B cell (primary cell): ENCODE measurements at regions not wholly inside any gene's neighbourhood (a gene's known extent, or its start where the extent isn't known, plus 50 kb on each side); places are given as distances from the start of the nearest gene placed in this dataset.

Experiments
- ATAC-seq: fragments of 200-7000 bp; cut with Tn5 transposase; one replicate; pipeline ENCODE4 v1.10.0; 2021; ENCODE audit warnings: low read depth, mild to moderate bottlenecking, moderate number of reproducible peaks, moderate library complexity
- CTCF ChIA-PET: fragments of 350-600 bp; sonication (Branson Sonifier 250); formaldehyde crosslinking; loops from one replicate; lab custom pipeline; 2021; ENCODE audit warnings: antibody characterized with exemption, inconsistent platforms; lab: Charles Lee
- POLR2A ChIA-PET: fragments of 350-600 bp; sonication (Branson Sonifier 250); formaldehyde crosslinking; loops from one replicate; lab custom pipeline; 2021; ENCODE audit warnings: antibody characterized with exemption; lab: Charles Lee
- DNase-seq: peaks from one replicate; pipeline ENCODE4 v3.0.0; 2013
- H2AFZ ChIP-seq: 2 replicates; pipeline ENCODE4 v1.6.1; 2012; ENCODE audit warnings: mild to moderate bottlenecking, low read depth, low read length; ENCODE audit not compliant: insufficient read depth, poor library complexity, severe bottlenecking
- H3K27ac ChIP-seq, 2 donors: 1 replicate in 1 of 2; 2 replicates in 1 of 2; pipeline ENCODE4 v1.5.1; 2012 to 2013; ENCODE audit warnings: low read length in 2 of 2, mild to moderate bottlenecking in 2 of 2, moderate library complexity in 1 of 2
- H3K27me3 ChIP-seq, 4 experiments: fragments of 200-600 bp in 1 of 4; sonication (generic) in 1 of 4; replicated peaks in 1 of 4; 1 replicate in 2 of 4; 2 replicates in 2 of 4; pipeline versions ENCODE4 v1.6.1 to v1.7.0; 2013 to 2016; ENCODE audit warnings: low read length in 3 of 4, mild to moderate bottlenecking in 2 of 4, mixed read lengths in 1 of 4, moderate library complexity in 1 of 4; ENCODE audit not compliant: insufficient read depth in 4 of 4, control insufficient read depth in 3 of 4; ENCODE audit errors: control extremely low read depth in 1 of 4
- H3K36me3 ChIP-seq, 2 experiments: replicated peaks in 1 of 2; 1 replicate in 1 of 2; 2 replicates in 1 of 2; pipeline versions ENCODE4 v1.6.1 to v1.7.1; 2013; ENCODE audit warnings: low read length in 1 of 2; ENCODE audit not compliant: insufficient read depth in 2 of 2, control insufficient read depth in 1 of 2; ENCODE audit errors: control extremely low read depth in 1 of 2, extremely low read depth in 1 of 2
- H3K4me1 ChIP-seq, 2 donors: fragments of 200-600 bp in 1 of 2; sonication (generic) in 1 of 2; 1 replicate in 1 of 2; 2 replicates in 1 of 2; pipeline versions ENCODE4 v1.5.1 to v1.6.1; 2013 to 2017; ENCODE audit warnings: low read length in 2 of 2; ENCODE audit not compliant: control insufficient read depth in 2 of 2, insufficient read depth in 2 of 2
- H3K4me2 ChIP-seq: replicated peaks from 2 replicates; pipeline ENCODE3; 2012; ENCODE audit warnings: mild to moderate bottlenecking, low read depth, low read length; ENCODE audit not compliant: poor library complexity, severe bottlenecking
- H3K4me3 ChIP-seq, 5 experiments: fragments of 200-600 bp in 1 of 5; sonication (generic) in 1 of 5; 1 replicate in 3 of 5; 2 replicates in 2 of 5; pipeline versions ENCODE4 v1.5.1 to v1.7.0; 2011 to 2016; ENCODE audit warnings: low read length in 4 of 5, mild to moderate bottlenecking in 4 of 5, low read depth in 2 of 5, control low read depth in 1 of 5, moderate library complexity in 1 of 5; ENCODE audit not compliant: insufficient read depth in 1 of 5; ENCODE audit errors: control extremely low read depth in 1 of 5, extremely low read depth in 1 of 5
- H3K79me2 ChIP-seq: fragments of 200-600 bp; sonication (generic); one replicate; pipeline ENCODE4 v1.6.0; 2016; ENCODE audit warnings: low read length; ENCODE audit not compliant: control insufficient read depth, insufficient read depth
- H3K9ac ChIP-seq: fragments of 200-600 bp; sonication (generic); 2 replicates; pipeline ENCODE4 v1.6.1; 2017; ENCODE audit warnings: mild to moderate bottlenecking, low read length, moderate library complexity
- H3K9me3 ChIP-seq, 3 donors: one replicate each; pipeline versions ENCODE4 v1.6.1 to v1.7.1; 2013; ENCODE audit warnings: low read length in 2 of 3; ENCODE audit not compliant: control insufficient read depth in 2 of 3, insufficient read depth in 1 of 3; ENCODE audit errors: control extremely low read depth in 1 of 3
- H4K20me1 ChIP-seq: 2 replicates; pipeline ENCODE4 v1.6.0; 2012; ENCODE audit warnings: mild to moderate bottlenecking, low read length; ENCODE audit not compliant: insufficient read depth, control insufficient read depth, poor library complexity, severe bottlenecking
- H3K27ac Mint-ChIP-seq: one replicate; pipeline ENCODE4 v1.8.0; 2021; ENCODE audit warnings: mixed read lengths
- H3K27me3 Mint-ChIP-seq: one replicate; pipeline ENCODE4 v1.8.0; 2021; ENCODE audit warnings: mixed read lengths
- H3K4me1 Mint-ChIP-seq: one replicate; pipeline ENCODE4 v1.8.0; 2021; ENCODE audit warnings: mixed read lengths
- H3K4me3 Mint-ChIP-seq: one replicate; pipeline ENCODE4 v1.8.0; 2021; ENCODE audit warnings: mixed read lengths
- H3K9me3 Mint-ChIP-seq: one replicate; pipeline ENCODE4 v1.8.0; 2022; ENCODE audit warnings: mixed read lengths; ENCODE audit not compliant: insufficient read depth
- EZH2 ChIP-seq: IDR thresholded peaks from 2 replicates; pipeline ENCODE4 v1.6.1; 2012; ENCODE audit warnings: borderline replicate concordance, low read depth, mild to moderate bottlenecking, moderate library complexity, low read length; ENCODE audit not compliant: insufficient read depth, poor library complexity, severe bottlenecking
- WGBS: methylation state at CpG from one replicate; pipeline ENCODE4 v1.1.5; 2013; ENCODE audit warnings: missing lambda C conversion rate; ENCODE audit not compliant: insufficient coverage; 5-methylcytosine and 5-hydroxymethylcytosine counted together
- intact Hi-C: fragments of 100-400 bp; cut with micrococcal nuclease; formaldehyde crosslinking; loops from one replicate; pipeline ENCODE4 v1.10.0; 2022
- TF ChIP-seq, protein P1 (sequence below): fragments of 200-600 bp; IDR thresholded peaks from one replicate; pipeline ENCODE4 v1.8.0; 2022; ENCODE audit warnings: antibody characterized with exemption, mild to moderate bottlenecking

DNA sequence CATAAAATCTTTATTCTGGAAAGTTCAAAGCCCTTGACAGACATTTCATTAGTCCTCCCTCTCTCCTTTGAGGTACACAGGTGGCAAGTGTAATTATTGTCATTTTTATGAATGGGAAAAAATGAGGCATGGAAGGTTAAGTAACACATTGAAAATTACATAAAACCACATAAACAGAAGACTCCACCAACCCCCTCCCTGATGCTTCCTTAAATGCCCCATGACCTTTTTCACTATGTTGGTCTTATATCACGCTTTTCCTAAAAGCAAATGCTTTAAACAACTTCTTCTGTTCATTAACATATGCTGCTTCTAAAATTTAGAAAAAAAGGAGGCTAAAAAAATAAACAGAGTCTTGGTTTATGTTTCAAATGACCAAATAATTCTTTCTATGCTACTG, 648.4 kb downstream of the PTPRC start:
- Histone ChIP-seq H2AFZ (no peak overlapping the region), H3K36me3 (no peaks in the 10 kb centered on the region), H3K27ac (no peak overlapping the region), H3K79me2 (no peaks in the 10 kb centered on the region), H3K4me2 (no peak overlapping the region), H3K9me3 (no peaks in the 10 kb centered on the region), H3K4me3 (no peak overlapping the region), H3K4me1 (peaks cover 6 to 12% of the 10 kb centered on the region in 2 donors), H3K27me3 (no peaks in the 10 kb centered on the region), H4K20me1 (no peaks in the 10 kb centered on the region), H3K9ac (no peak overlapping the region)
- no CpG with 5 or more reads among the region's 1 CpG for WGBS
- Mint-ChIP-seq H3K27me3 (no peaks in the 10 kb centered on the region), H3K9me3 (no peaks in the 10 kb centered on the region), H3K27ac (no peak overlapping the region), H3K4me1 (peaks cover 25% of the 10 kb centered on the region), H3K4me3 (no peak overlapping the region)
- TF ChIP-seq EZH2 = no peak
- TF ChIP-seq, protein P1, sequence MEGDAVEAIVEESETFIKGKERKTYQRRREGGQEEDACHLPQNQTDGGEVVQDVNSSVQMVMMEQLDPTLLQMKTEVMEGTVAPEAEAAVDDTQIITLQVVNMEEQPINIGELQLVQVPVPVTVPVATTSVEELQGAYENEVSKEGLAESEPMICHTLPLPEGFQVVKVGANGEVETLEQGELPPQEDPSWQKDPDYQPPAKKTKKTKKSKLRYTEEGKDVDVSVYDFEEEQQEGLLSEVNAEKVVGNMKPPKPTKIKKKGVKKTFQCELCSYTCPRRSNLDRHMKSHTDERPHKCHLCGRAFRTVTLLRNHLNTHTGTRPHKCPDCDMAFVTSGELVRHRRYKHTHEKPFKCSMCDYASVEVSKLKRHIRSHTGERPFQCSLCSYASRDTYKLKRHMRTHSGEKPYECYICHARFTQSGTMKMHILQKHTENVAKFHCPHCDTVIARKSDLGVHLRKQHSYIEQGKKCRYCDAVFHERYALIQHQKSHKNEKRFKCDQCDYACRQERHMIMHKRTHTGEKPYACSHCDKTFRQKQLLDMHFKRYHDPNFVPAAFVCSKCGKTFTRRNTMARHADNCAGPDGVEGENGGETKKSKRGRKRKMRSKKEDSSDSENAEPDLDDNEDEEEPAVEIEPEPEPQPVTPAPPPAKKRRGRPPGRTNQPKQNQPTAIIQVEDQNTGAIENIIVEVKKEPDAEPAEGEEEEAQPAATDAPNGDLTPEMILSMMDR = no peak
- no peak for ATAC-seq
- ChIA-PET POLR2A (no interaction called here), CTCF (no interaction called here)
- intact Hi-C loops = no loop called here
- DNase-seq = no peak

DNA sequence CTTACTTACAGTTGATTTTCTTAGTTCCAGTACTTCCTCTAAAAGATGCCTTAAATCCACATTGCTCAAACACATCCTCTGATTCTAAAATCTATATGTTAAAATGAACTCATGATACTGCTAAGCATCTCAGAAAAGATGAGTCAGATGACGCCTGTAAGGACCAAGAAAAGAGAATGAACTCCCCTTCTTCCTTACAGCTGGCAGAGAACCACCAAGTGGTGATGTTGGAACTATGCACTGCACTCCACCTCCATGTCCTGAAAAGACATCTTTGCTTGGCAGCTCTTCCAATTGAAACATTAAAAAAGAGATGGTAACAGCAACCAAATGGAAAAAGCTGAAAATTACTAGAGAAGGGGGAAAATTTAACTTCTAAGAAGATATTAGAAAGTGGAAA, 648.8 kb downstream of the PTPRC start:
- CTCF ChIA-PET = no interaction called here
- no peak for TF ChIP-seq EZH2
- TF ChIP-seq, protein P1 = no peak
- no peaks in the 10 kb centered on the region for H3K27me3 Mint-ChIP-seq

More for the DNA sequence above, 648.8 kb downstream of the PTPRC start:
- POLR2A ChIA-PET = no interaction called here
- Histone ChIP-seq H3K4me1 (peaks cover 6 to 11% of the 10 kb centered on the region in 2 donors), H3K27ac (no peak overlapping the region), H3K4me3 (no peak overlapping the region), H3K36me3 (no peaks in the 10 kb centered on the region), H3K27me3 (no peaks in the 10 kb centered on the region), H2AFZ (no peak overlapping the region), H3K79me2 (no peaks in the 10 kb centered on the region), H3K4me2 (no peak overlapping the region), H4K20me1 (no peaks in the 10 kb centered on the region), H3K9ac (no peak overlapping the region), H3K9me3 (no peaks in the 10 kb centered on the region)
- Mint-ChIP-seq H3K4me1 (peaks cover 21% of the 10 kb centered on the region), H3K9me3 (no peaks in the 10 kb centered on the region), H3K27ac (no peak overlapping the region), H3K4me3 (no peak overlapping the region)
- DNase-seq (no peak), ATAC-seq (no peak)
- 100% methylated on average over 1 of the region's 1 CpG for WGBS
- intact Hi-C loops = no loop called here
